GM19238 (cell line): ENCODE measurements at regions not wholly inside any gene's neighbourhood (a gene's known extent, or its start where the extent isn't known, plus 50 kb on each side); places are given as distances from the start of the nearest gene placed in this dataset.

Experiments used
- DNase-seq: peaks from one replicate; pipeline ENCODE4 v3.0.0; 2011; ENCODE audit warnings: low spot score; ENCODE audit not compliant: insufficient read length

GRCh38 chr2:216286616-216287231 lies 85.6 kb downstream of the MARCHF4 start:
- DNase-seq, result no peak

GRCh38 chr2:216285701-216286100 lies 86.6 kb downstream of the MARCHF4 start:
- no peak for DNase-seq

- DNase-seq, result no peak
Measured at GRCh38 chr2:216284708-216285107, 87.6 kb downstream of the MARCHF4 start.

GRCh38 chr2:216283038-216283900 lies 89.0 kb downstream of the MARCHF4 start:
- DNase-seq, result peak; percentile 23

- DNase-seq, result no peak
Measured at GRCh38 chr2:216281876-216282275, 90.4 kb downstream of the MARCHF4 start.

- no peak for DNase-seq
Measured at GRCh38 chr2:216281316-216281715, 91.0 kb downstream of the MARCHF4 start.

- DNase-seq, result no peak
Measured at GRCh38 chr2:216279459-216279858, 92.8 kb downstream of the MARCHF4 start.

- DNase-seq, result no peak
Measured at GRCh38 chr2:216279031-216279430, 93.3 kb downstream of the MARCHF4 start.

- DNase-seq, result no peak
Measured at GRCh38 chr2:216275890-216276289, 96.4 kb downstream of the MARCHF4 start.

- no peak for DNase-seq
Measured at GRCh38 chr2:216274194-216274840, 98.0 kb downstream of the MARCHF4 start.

GRCh38 chr2:216261042-216261537 lies 111.2 kb downstream of the MARCHF4 start:
- no peak for DNase-seq

GRCh38 chr2:216260629-216261028 lies 111.7 kb downstream of the MARCHF4 start:
- no peak for DNase-seq

GRCh38 chr2:216259081-216259480 lies 113.2 kb downstream of the MARCHF4 start:
- DNase-seq, result no peak

- DNase-seq, result no peak
Measured at GRCh38 chr2:216257089-216257488, 115.2 kb downstream of the MARCHF4 start.
